ENCODE measurements at regions not wholly inside any gene's neighbourhood (a gene's known extent, or its start where the extent isn't known, plus 50 kb on each side); places are given as distances from the start of the nearest gene placed in this dataset.

DNA sequence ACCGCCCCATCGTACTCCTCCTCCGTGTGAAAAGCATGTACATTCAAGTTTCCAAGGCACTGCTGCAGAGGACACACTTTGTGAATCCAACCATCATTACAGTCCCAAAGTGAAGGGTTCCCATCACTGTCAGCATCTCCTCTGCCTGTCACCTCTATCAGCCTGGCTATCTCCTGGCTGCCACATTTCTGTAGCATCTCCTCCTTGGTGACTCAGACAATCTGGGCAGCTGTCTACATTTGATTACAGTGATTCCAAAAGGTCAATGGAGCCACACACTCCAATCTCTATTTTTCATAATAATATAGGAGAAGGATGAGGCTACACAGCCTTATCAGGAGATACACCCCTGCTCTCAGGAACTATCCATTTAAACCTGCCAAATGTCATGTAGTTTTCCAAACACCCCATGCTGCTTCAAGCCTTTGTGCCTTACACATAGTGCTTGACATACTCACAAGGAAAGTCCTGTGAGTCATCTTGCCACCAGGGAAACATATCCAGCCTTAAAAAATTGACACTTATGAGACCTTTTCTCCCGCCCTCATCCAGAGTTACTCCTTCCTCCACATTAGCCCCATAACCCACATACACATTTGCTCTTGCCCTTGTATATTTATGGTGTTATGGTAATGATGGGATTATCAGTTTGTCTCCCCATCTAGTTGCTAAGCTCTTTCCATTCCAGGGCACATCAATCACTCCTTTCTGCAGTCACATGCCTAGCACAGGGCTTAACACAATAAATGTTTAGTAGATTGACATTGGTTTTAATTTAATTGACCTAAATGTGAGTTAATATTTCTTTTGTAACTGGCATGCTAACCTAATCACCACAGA is 250.1 kb upstream of the CDH5 start:
- Histone ChIP-seq H3K4me1 (ENCODE audit: low read depth, poor library complexity, severe bottlenecking) (no peaks in the 10 kb centered on the region), H3K36me3 (ENCODE audit: insufficient read depth) (no peaks in the 10 kb centered on the region), H3K27ac (no peak overlapping the region), H3K4me2 (no peak overlapping the region), H3K79me2 (ENCODE audit: insufficient read depth, low read depth) (no peaks in the 10 kb centered on the region), H2AFZ (ENCODE audit: low read depth) (no peak overlapping the region), H3K4me3 (IDR thresholded peaks at IDR 0.05; ENCODE audit: insufficient read depth, low read depth, low read length) (no peak overlapping the region), H3K9ac (no peak overlapping the region), H3K27me3 (ENCODE audit: insufficient read depth, low read depth) (no peaks in the 10 kb centered on the region), H4K20me1 (ENCODE audit: insufficient read depth) (no peaks in the 10 kb centered on the region)
- TF ChIP-seq, protein P1, sequence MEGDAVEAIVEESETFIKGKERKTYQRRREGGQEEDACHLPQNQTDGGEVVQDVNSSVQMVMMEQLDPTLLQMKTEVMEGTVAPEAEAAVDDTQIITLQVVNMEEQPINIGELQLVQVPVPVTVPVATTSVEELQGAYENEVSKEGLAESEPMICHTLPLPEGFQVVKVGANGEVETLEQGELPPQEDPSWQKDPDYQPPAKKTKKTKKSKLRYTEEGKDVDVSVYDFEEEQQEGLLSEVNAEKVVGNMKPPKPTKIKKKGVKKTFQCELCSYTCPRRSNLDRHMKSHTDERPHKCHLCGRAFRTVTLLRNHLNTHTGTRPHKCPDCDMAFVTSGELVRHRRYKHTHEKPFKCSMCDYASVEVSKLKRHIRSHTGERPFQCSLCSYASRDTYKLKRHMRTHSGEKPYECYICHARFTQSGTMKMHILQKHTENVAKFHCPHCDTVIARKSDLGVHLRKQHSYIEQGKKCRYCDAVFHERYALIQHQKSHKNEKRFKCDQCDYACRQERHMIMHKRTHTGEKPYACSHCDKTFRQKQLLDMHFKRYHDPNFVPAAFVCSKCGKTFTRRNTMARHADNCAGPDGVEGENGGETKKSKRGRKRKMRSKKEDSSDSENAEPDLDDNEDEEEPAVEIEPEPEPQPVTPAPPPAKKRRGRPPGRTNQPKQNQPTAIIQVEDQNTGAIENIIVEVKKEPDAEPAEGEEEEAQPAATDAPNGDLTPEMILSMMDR (conservative IDR thresholded peaks at IDR 0.05; ENCODE audit: low read depth, low read length), result no peak

DNA sequence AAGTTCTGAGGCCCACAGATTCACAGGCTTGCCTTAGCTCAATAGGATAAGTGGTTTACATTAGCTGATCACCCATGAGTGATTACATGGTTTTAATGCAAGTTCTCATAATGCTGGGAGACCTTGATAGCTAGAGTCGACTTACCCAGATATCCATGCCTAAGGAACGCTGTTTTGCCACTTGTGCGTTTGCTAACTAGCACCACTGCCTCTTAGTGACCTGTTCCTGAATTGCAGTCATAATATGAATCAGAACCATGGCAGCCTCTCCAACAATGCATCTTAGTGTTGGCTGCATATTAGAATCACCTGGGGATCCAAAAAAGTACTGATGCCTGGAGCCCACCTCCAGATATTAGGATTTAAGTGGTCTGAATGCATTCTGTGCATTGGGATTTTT is 251.1 kb upstream of the CDH5 start:
- TF ChIP-seq, protein P1 (conservative IDR thresholded peaks at IDR 0.05; ENCODE audit: low read depth, low read length), result no peak

DNA sequence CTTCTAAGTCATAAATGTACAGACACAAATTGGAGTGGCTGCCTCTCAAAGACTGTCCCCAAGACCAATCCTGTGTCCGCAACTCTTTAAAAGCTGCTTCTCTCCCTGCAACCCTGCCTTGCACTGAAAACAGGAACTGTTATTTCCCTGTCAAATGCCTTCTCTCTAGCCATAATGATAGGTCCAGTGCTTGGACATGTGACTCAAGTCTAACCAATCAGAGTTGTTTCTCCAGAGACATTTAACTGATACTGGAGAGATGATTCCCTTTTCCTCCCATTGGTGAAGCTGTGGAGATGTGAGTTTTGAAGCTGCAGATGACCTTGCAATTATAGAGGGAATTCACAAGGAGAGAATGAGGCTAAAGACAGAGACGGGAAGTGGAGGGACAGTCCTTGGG is 253.3 kb upstream of the CDH5 start:
- Histone ChIP-seq H3K27ac (no peak overlapping the region), H3K9ac (no peak overlapping the region), H3K36me3 (ENCODE audit: insufficient read depth) (no peaks in the 10 kb centered on the region), H3K4me2 (no peak overlapping the region), H3K27me3 (ENCODE audit: insufficient read depth, low read depth) (no peaks in the 10 kb centered on the region), H3K4me3 (IDR thresholded peaks at IDR 0.05; ENCODE audit: insufficient read depth, low read depth, low read length) (no peak overlapping the region), H2AFZ (ENCODE audit: low read depth) (no peak overlapping the region), H3K79me2 (ENCODE audit: insufficient read depth, low read depth) (no peaks in the 10 kb centered on the region), H4K20me1 (ENCODE audit: insufficient read depth) (no peaks in the 10 kb centered on the region), H3K4me1 (ENCODE audit: low read depth, poor library complexity, severe bottlenecking) (no peaks in the 10 kb centered on the region)
- TF ChIP-seq, protein P1 (conservative IDR thresholded peaks at IDR 0.05; ENCODE audit: low read depth, low read length), result no peak

More for the DNA sequence above, 251.1 kb upstream of the CDH5 start:
- Histone ChIP-seq H3K27ac (no peak overlapping the region), H4K20me1 (ENCODE audit: insufficient read depth) (no peaks in the 10 kb centered on the region), H3K4me3 (IDR thresholded peaks at IDR 0.05; ENCODE audit: insufficient read depth, low read depth, low read length) (no peak overlapping the region), H3K36me3 (ENCODE audit: insufficient read depth) (no peaks in the 10 kb centered on the region), H3K9ac (no peak overlapping the region), H3K27me3 (ENCODE audit: insufficient read depth, low read depth) (no peaks in the 10 kb centered on the region), H3K4me1 (ENCODE audit: low read depth, poor library complexity, severe bottlenecking) (no peaks in the 10 kb centered on the region), H3K79me2 (ENCODE audit: insufficient read depth, low read depth) (no peaks in the 10 kb centered on the region), H2AFZ (ENCODE audit: low read depth) (no peak overlapping the region), H3K4me2 (no peak overlapping the region)

DNA sequence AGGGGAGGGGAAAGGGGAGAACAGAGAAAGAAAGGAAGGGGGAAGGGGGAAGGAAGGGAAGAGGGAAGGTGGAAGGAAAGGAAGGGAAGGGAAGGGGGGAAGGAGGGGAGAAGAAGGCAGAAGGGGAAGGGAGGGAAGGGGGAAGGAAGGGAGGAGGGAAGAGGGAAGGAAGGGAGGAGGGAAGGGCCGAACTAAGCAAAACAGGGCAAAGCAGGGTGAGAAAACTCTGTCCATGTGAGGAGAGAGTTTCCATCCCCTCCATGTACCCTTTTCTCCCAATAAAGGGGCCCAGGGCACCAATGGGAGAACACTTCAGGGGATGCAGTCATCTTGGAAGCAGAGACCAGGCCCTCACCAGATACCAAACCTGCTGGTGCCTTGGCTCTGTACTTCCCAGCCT is 256.8 kb upstream of the CDH5 start:
- H3K4me3 ChIP-seq (IDR thresholded peaks at IDR 0.05; ENCODE audit: insufficient read depth, low read depth, low read length), result no peak overlapping the region

More for the DNA sequence above, 256.8 kb upstream of the CDH5 start:
- Histone ChIP-seq H3K36me3 (ENCODE audit: insufficient read depth) (no peaks in the 10 kb centered on the region), H4K20me1 (ENCODE audit: insufficient read depth) (no peaks in the 10 kb centered on the region), H3K4me1 (ENCODE audit: low read depth, poor library complexity, severe bottlenecking) (no peaks in the 10 kb centered on the region), H3K9ac (no peak overlapping the region), H3K27ac (no peak overlapping the region), H3K27me3 (ENCODE audit: insufficient read depth, low read depth) (no peaks in the 10 kb centered on the region), H3K79me2 (ENCODE audit: insufficient read depth, low read depth) (no peaks in the 10 kb centered on the region), H3K4me2 (no peak overlapping the region), H2AFZ (ENCODE audit: low read depth) (no peak overlapping the region)
- TF ChIP-seq, protein P1 (conservative IDR thresholded peaks at IDR 0.05; ENCODE audit: low read depth, low read length), result no peak
